NCI-H2107 (cell line): ENCODE measurements at regions not wholly inside any gene's neighbourhood (a gene's known extent, or its start where the extent isn't known, plus 50 kb on each side); places are given as distances from the start of the nearest gene placed in this dataset.

Experiments
- DNase-seq: peaks from one replicate; lab custom pipeline; 2025; lab: John Stamatoyannopoulos, UW

- DNase-seq, result no peak
These were observed 108.8 kb downstream of the SQOR start for GRCh38 chr15:45743426-45744235.

GRCh38 chr15:45744236-45744589, 109.4 kb downstream of the SQOR start:
- DNase-seq, result no peak

- DNase-seq, result no peak
These were observed 112.6 kb downstream of the SQOR start for GRCh38 chr15:45747426-45747825.

GRCh38 chr15:45751629-45752028, 116.8 kb downstream of the SQOR start:
- no peak for DNase-seq

- no peak for DNase-seq
These were observed 125.1 kb downstream of the SQOR start for GRCh38 chr15:45759936-45760335.

GRCh38 chr15:45762726-45763125, 127.9 kb downstream of the SQOR start:
- DNase-seq, result no peak

- no peak for DNase-seq
These were observed 128.5 kb downstream of the SQOR start for GRCh38 chr15:45763170-45763869.

- DNase-seq, result no peak
These were observed 138.3 kb downstream of the SQOR start for GRCh38 chr15:45773149-45773548.

GRCh38 chr15:45776772-45777171, 141.9 kb downstream of the SQOR start:
- DNase-seq, result no peak

- DNase-seq, result no peak
These were observed 143.0 kb downstream of the SQOR start for GRCh38 chr15:45777781-45778180.

- no peak for DNase-seq
These were observed 145.5 kb downstream of the SQOR start for GRCh38 chr15:45780352-45780751.

GRCh38 chr15:45784656-45785055, 149.8 kb downstream of the SQOR start:
- no peak for DNase-seq

GRCh38 chr15:45785897-45786296, 151.1 kb downstream of the SQOR start:
- DNase-seq, result no peak

- DNase-seq, result no peak
These were observed 155.6 kb downstream of the SQOR start for GRCh38 chr15:45790325-45790943.

- DNase-seq, result no peak
These were observed 159.5 kb downstream of the SQOR start for GRCh38 chr15:45794304-45794703.

GRCh38 chr15:45794712-45795439, 160.0 kb downstream of the SQOR start:
- DNase-seq, result no peak

- no peak for DNase-seq
These were observed 160.7 kb downstream of the SQOR start for GRCh38 chr15:45795440-45796069.

GRCh38 chr15:45796433-45796832, 161.6 kb downstream of the SQOR start:
- no peak for DNase-seq

GRCh38 chr15:45799508-45799907, 164.7 kb downstream of the SQOR start:
- no peak for DNase-seq

- no peak for DNase-seq
These were observed 166.7 kb downstream of the SQOR start for GRCh38 chr15:45801543-45801942.

GRCh38 chr15:45802140-45802539, 167.3 kb downstream of the SQOR start:
- no peak for DNase-seq

- no peak for DNase-seq
These were observed 169.2 kb downstream of the SQOR start for GRCh38 chr15:45804028-45804427.
